ENCODE measurements at regions not wholly inside any gene's neighbourhood (a gene's known extent, or its start where the extent isn't known, plus 50 kb on each side); places are given as distances from the start of the nearest gene placed in this dataset.

GRCh38 chr2:120921457-120921856 is 185.8 kb downstream of the GLI2 start:
- DNase-seq, result no peak

- no peak for DNase-seq
Measured at GRCh38 chr2:120922571-120923332, 187.1 kb downstream of the GLI2 start.

- DNase-seq, result no peak
Measured at GRCh38 chr2:120923426-120923825, 187.8 kb downstream of the GLI2 start.

- DNase-seq, result no peak
Measured at GRCh38 chr2:120924924-120925323, 189.3 kb downstream of the GLI2 start.

GRCh38 chr2:120926463-120927264 is 191.0 kb downstream of the GLI2 start:
- DNase-seq, result no peak

DNA sequence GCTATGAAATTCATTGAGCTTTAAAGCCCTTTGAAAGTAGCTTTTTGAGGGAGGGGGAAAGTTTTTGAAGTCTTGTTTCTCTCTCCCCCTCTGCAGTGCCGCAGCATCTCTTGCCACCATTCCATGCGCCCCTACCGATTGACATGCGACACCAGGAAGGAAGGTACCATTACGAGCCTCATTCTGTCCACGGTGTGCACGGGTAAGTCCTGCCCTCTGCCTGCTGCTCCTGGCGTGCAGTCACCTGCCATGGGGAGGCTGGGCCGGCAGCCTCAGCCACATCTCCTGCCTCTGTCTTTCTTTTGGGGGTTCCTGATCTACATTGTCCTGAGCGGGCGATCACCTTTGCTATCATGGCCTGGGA is 191.6 kb downstream of the GLI2 start:
- DNase-seq, result no peak

GRCh38 chr2:120929829-120930228 is 194.2 kb downstream of the GLI2 start:
- DNase-seq, result no peak

DNA sequence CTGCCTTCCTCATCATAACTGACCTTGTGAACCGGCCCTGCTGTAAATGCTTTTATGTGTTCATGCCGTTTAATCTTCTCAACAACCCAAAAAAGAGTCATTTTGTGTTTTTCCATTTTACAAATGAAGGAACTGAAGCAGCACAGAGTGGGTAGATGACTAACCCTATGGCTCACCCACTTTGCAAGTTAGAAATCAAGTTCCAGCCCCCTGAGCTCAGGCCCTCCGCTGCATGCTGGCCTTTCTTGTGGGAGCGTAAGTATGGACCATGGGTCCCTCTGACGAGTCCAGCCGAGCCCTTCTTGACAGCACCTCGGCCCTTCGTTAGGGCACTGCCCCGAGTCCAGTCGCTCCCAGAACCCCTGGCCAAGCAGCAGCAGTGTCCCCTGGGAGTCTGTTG is 194.6 kb downstream of the GLI2 start:
- DNase-seq, result no peak

GRCh38 chr2:120930864-120931263 is 195.2 kb downstream of the GLI2 start:
- no peak for DNase-seq

DNA sequence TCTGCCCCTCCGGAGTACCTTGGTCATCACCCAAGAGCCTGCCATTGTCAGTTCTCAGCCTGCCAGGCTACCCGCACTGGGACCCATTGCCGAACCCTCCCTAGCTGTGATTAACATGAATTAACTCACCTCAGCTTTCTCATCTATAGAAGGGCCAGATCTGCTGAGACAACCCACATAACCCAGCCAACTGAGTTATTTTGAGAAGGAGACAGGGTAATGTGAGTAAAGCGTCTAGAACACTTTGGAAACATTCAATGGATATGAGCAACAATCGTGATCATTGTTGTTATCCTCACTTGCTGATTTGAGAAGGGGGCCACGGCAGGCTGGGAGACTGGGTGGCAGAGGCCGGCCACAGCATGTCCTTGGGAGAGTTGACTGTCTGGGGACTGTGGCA is 196.8 kb downstream of the GLI2 start:
- DNase-seq, result no peak

GRCh38 chr2:120932881-120933280 is 197.2 kb downstream of the GLI2 start:
- DNase-seq, result peak; percentile 64

GRCh38 chr2:120933693-120934573 is 198.3 kb downstream of the GLI2 start:
- DNase-seq, result no peak

DNA sequence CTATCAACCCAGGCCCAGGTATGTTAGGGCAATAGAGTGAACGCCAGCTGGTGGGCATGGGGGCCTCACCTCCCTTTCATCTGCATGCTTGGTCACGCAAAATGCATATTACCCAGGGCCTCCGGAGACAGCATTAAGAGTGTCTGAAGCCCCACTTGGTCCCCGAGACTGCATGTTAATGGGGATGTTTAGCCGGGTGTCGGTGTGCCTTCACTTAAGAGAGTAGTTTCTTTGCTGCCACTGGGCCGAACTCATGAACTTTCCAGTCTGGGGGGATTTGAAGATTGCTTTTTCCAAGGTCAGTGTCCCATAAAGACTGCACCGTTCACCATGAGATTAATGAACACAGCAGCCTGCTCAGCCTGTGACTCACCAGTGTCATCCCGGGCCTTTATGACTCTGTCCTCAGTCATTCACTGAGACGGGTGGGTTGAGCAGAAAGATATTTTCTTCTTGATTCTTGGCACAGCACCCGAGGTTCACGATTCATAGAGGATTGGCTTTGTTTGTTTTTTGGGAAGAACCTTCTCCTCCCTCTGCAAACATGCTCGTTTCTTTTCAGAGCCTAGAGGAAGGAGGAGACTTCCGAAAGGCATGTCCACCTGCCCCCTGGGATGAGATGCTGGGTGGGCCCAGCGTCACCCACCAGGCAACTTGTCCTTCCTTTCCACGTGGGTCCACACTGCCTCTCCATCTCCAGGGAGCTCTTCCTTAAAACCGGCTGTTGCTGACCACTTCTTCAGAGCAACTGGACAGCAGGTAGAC is 199.1 kb downstream of the GLI2 start:
- no peak for DNase-seq

DNA sequence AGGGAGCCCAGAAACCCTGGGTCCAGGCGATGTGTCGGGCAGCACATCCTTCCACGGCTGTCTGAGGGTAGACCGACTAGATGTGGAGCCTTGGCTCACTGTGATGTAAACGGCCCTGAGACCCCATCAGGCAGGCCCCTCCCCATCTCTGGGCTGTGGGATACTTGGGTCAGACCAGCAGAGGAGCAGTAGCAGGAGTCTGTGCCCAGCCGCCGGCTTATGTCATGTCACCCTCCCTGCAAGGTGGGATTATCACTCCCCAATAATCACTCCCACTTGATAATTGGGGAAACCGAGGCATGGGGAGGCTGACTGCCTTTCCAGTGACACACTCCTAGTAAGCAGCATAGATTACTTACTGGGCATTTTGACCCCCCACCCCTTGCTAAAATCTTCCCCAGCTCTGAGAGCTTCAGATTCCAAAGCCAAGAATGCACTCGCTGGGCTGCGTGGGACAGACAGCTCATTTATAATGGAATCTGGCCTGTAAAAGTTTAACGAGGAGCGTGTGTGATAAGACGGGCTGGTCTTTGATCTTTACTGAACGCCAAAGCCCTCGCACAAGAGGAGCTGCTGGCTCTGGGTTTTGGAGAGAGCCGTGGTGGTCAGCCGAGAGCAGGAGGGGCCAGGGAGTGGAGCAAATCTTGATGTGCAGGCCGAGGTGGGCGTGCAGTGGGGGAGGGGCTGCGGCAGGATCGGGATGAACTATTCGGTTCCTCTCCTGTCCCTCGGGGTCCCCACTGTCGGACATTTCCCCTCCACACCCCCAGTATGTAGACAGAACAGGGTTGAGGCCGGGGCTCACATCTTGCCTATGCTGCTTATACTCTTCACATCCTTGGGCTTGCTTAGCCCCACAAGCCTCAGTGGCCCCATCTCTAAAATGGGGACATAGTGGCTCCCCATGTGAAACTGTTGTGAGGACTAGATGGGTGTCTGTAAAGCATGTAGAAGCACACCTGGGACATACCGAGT is 200.0 kb downstream of the GLI2 start:
- no peak for DNase-seq

- DNase-seq, result no peak
Measured at GRCh38 chr2:120936476-120937334, 201.0 kb downstream of the GLI2 start.

- DNase-seq, result peak; percentile 88
Measured at GRCh38 chr2:120937686-120938044, 202.0 kb downstream of the GLI2 start.

DNA sequence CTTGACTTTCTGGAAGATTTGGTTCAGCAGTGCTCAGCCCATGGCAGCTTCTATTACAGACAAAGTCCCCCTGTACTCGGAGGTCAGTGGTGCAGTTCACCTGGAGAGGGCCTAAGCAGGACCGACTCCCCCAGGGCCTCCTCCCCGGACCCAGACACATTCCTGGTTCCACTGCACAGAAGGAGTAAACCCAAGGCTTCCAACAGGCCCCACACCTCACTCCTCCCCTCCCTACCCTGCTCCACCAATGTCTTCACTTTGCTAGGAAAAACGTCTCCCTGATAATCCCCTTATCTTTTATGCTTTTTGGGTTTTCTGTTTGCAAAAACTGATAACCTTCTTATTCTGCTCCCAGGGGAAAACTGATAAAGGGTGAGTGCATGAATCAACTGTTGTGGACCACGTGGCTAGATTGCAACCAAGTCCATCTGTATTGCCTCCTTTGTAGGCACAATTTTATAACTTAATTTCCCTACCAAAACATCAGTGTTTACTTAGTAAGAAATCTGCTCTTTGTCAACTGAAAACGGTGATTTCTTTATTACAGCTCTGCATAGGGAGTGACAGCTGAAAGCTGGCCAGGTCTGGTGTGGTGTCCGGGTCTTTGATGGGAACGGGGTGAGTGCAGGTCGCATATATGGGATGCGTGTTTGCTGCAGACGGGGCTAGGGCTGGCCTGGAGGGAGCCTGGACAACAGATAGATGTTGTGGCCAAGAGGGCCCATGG is 202.5 kb downstream of the GLI2 start:
- DNase-seq, result no peak

DNA sequence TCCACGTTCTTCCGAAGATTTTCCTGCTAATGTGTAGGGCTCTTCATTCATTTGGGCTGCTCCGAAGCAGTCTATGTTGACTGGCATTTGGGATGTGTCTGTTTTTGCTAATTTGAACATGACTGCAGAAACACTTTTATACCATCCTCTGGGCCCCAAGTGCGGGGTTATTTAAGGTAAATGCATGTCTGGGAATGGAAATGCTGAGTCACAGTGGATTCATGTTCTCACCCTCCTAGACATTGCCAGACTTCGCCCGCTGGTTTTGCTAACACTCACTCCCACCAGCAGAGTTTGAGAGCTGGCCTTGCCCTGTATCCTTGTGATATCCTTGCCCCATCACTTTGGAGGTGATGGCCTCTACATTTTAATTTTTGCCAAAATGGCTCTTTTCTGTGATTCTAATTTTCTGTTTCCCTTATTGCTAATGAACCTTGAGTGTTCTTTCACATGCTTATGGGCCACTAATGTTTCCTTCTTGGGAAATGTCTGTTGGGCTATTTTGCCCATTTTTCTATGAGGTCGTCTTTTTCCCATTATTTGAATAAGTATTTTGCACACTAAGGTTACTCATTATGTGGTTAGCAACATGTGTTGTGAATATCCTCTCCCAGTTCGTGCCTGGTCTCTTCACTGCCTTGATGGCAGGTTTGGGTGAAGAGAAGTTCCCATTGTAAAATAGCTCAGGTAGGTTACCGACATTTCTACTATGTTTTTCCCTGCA is 204.1 kb downstream of the GLI2 start:
- no peak for DNase-seq

- no peak for DNase-seq
Measured at GRCh38 chr2:120940319-120940696, 204.6 kb downstream of the GLI2 start.
